SK-N-SH treated with all-trans-retinoic acid at 6 μM for 48 hours (cell line): ENCODE measurements at regions not wholly inside any gene's neighbourhood (a gene's known extent, or its start where the extent isn't known, plus 50 kb on each side); places are given as distances from the start of the nearest gene placed in this dataset.
"Not testable (repeated sequence)": the region's sequence is repeated elsewhere in the genome, so short reads cannot be mapped to it uniquely, and the experiment has no call there.

Source experiments
- ATAC-seq: fragments of 200-7000 bp; cut with Tn5 transposase; 3 replicates; pipeline ENCODE4 v1.9.1; 2020; ENCODE audit warnings: mild to moderate bottlenecking, moderate library complexity
- ARNTL ChIP-seq: fragments of 450-650 bp; formaldehyde crosslinking; IDR thresholded peaks from 2 replicates; pipeline ENCODE4 v1.5.0; 2020; ENCODE audit warnings: low read depth, mild to moderate bottlenecking, moderate library complexity, borderline replicate concordance
- BACH2 ChIP-seq: fragments of 250-450 bp; sonication (Bioruptor Pico); IDR thresholded peaks from 2 replicates; pipeline ENCODE4 v1.9.0; 2021; ENCODE audit warnings: mild to moderate bottlenecking, borderline replicate concordance
- CREB5 ChIP-seq: fragments of 250-450 bp; sonication (Bioruptor Pico); IDR thresholded peaks from 2 replicates; pipeline ENCODE4 v1.5.1; 2020; ENCODE audit warnings: low read depth, mild to moderate bottlenecking, moderate library complexity
- CSDC2 ChIP-seq: fragments of 250-450 bp; sonication (Bioruptor Pico); IDR thresholded peaks from 2 replicates; pipeline ENCODE4 v1.5.0; 2020; ENCODE audit warnings: mild to moderate bottlenecking, moderate library complexity
- CSRNP3 ChIP-seq: fragments of 250-450 bp; sonication (Bioruptor Pico); IDR thresholded peaks from 2 replicates; pipeline ENCODE4 v1.5.1; 2021; ENCODE audit warnings: mild to moderate bottlenecking, moderate library complexity
- ESRRG ChIP-seq: fragments of 250-450 bp; sonication (Bioruptor Pico); IDR thresholded peaks from 2 replicates; pipeline ENCODE4 v1.6.1; 2021; ENCODE audit warnings: mild to moderate bottlenecking
- GLIS3 ChIP-seq: fragments of 250-450 bp; sonication (Bioruptor Pico); IDR thresholded peaks from 2 replicates; pipeline ENCODE4 v1.5.0; 2020; ENCODE audit warnings: mild to moderate bottlenecking, moderate library complexity
- ISL1 ChIP-seq: fragments of 250-450 bp; sonication (Bioruptor Pico); IDR thresholded peaks from 2 replicates; pipeline ENCODE4 v2.1.2; 2022; ENCODE audit warnings: mild to moderate bottlenecking, moderate library complexity
- OSR1 ChIP-seq: fragments of 250-450 bp; sonication (Bioruptor Pico); IDR thresholded peaks from 2 replicates; pipeline ENCODE4 v1.8.0; 2022; ENCODE audit warnings: moderate library complexity, mild to moderate bottlenecking, inconsistent platforms
- PATZ1 ChIP-seq: fragments of 250-450 bp; sonication (Bioruptor Pico); IDR thresholded peaks from 2 replicates; pipeline ENCODE4 v1.8.0; 2020; ENCODE audit warnings: mild to moderate bottlenecking, moderate library complexity, borderline replicate concordance
- POU6F1 ChIP-seq: fragments of 250-450 bp; sonication (Bioruptor Pico); IDR thresholded peaks from 2 replicates; pipeline ENCODE4 v1.8.0; 2021; ENCODE audit warnings: low read depth, mild to moderate bottlenecking, moderate library complexity, borderline replicate concordance
- RARB ChIP-seq: fragments of 250-450 bp; sonication (Bioruptor Pico); IDR thresholded peaks from 2 replicates; pipeline ENCODE4 v1.8.0; 2021; ENCODE audit warnings: mild to moderate bottlenecking, moderate library complexity
- SNAI2 ChIP-seq: fragments of 250-450 bp; sonication (Bioruptor Pico); IDR thresholded peaks from 2 replicates; pipeline ENCODE4 v1.5.0; 2020; ENCODE audit warnings: mild to moderate bottlenecking, moderate library complexity
- TCF4 ChIP-seq: fragments of 250-450 bp; sonication (Bioruptor Pico); IDR thresholded peaks from 2 replicates; pipeline ENCODE4 v1.8.0; 2021; ENCODE audit warnings: mild to moderate bottlenecking, moderate library complexity, borderline replicate concordance
- TOX ChIP-seq: fragments of 250-450 bp; sonication (Bioruptor Pico); IDR thresholded peaks from 2 replicates; pipeline ENCODE4 v1.8.0; 2021; ENCODE audit warnings: mild to moderate bottlenecking, moderate library complexity, borderline replicate concordance
- TSHZ2 ChIP-seq: fragments of 250-450 bp; sonication (Bioruptor Pico); IDR thresholded peaks from 2 replicates; pipeline ENCODE4 v1.5.0; 2020; ENCODE audit warnings: mild to moderate bottlenecking, moderate library complexity
- ZC3H10 ChIP-seq: fragments of 250-450 bp; sonication (Bioruptor Pico); IDR thresholded peaks from 2 replicates; pipeline ENCODE4 v1.5.1; 2021; ENCODE audit warnings: mild to moderate bottlenecking, moderate library complexity
- ZFP3 ChIP-seq: fragments of 250-450 bp; sonication (Bioruptor Pico); IDR thresholded peaks from 2 replicates; pipeline ENCODE4 v1.5.0; 2020; ENCODE audit warnings: mild to moderate bottlenecking, moderate library complexity
- ZFP30 ChIP-seq: fragments of 450-650 bp; formaldehyde crosslinking; IDR thresholded peaks from 2 replicates; pipeline ENCODE4 v1.5.0; 2022; ENCODE audit warnings: mild to moderate bottlenecking, moderate library complexity
- ZNF565 ChIP-seq: fragments of 450-650 bp; formaldehyde crosslinking; conservative IDR thresholded peaks from 2 replicates; pipeline ENCODE4 v1.5.0; 2020; ENCODE audit warnings: low read depth, mild to moderate bottlenecking, moderate library complexity
- ZNF70 ChIP-seq: fragments of 450-650 bp; formaldehyde crosslinking; IDR thresholded peaks from 2 replicates; pipeline ENCODE4 v1.5.0; 2020; ENCODE audit warnings: mild to moderate bottlenecking, moderate library complexity
- ZNF8 ChIP-seq: fragments of 450-650 bp; formaldehyde crosslinking; IDR thresholded peaks from 2 replicates; pipeline ENCODE4 v1.5.0; 2020; ENCODE audit warnings: mild to moderate bottlenecking, moderate library complexity

- TF ChIP-seq ZNF8 (no peak), TOX (no peak), CSRNP3 (CRISPR knock-in tag) (no peak), ZNF70 (CRISPR knock-in tag) (no peak), TSHZ2 (CRISPR knock-in tag) (no peak), SNAI2 (CRISPR knock-in tag) (no peak), RARB (no peak), GLIS3 (CRISPR knock-in tag) (no peak), TCF4 (CRISPR knock-in tag) (no peak), BACH2 (CRISPR knock-in tag) (no peak), ZFP3 (CRISPR knock-in tag) (no peak), ISL1 (no peak), ARNTL (CRISPR knock-in tag) (no peak), OSR1 (no peak), POU6F1 (no peak), ZFP30 (no peak), CSDC2 (CRISPR knock-in tag) (no peak), ESRRG (no peak)
- TF ChIP-seq, all 23 proteins: peak for 0
- no peak for ATAC-seq
Measured at GRCh38 chr4:15167743-15168142, 165.5 kb downstream of the CPEB2 start.

GRCh38 chr4:15168759-15169158, 166.5 kb downstream of the CPEB2 start:
- ATAC-seq, result no peak
- TF ChIP-seq ZC3H10, result no peak
- no peak for TF ChIP-seq ZNF8
- no peak for TF ChIP-seq ZNF70 (CRISPR knock-in tag)

- TF ChIP-seq TOX (no peak), CSDC2 (CRISPR knock-in tag) (no peak), PATZ1 (CRISPR knock-in tag) (no peak), ZNF565 (CRISPR knock-in tag) (no peak), CREB5 (no peak)
- TF ChIP-seq, all 23 proteins: peak for 0
- ATAC-seq, result no peak
Measured at GRCh38 chr4:15171725-15172124, 169.4 kb downstream of the CPEB2 start.

GRCh38 chr4:15173251-15173650, 171.0 kb downstream of the CPEB2 start:
- ATAC-seq, result no peak
- no peak for TF ChIP-seq ZNF70 (CRISPR knock-in tag)

- not testable (repeated sequence) for ATAC-seq
Measured at GRCh38 chr4:15174168-15174567, 171.9 kb downstream of the CPEB2 start.

- not testable (repeated sequence) for ATAC-seq
Measured at GRCh38 chr4:15179842-15180241, 177.6 kb downstream of the CPEB2 start.
